GM12875 (cell line): ENCODE measurements at regions not wholly inside any gene's neighbourhood (a gene's known extent, or its start where the extent isn't known, plus 50 kb on each side); places are given as distances from the start of the nearest gene placed in this dataset.

ENCODE experiments used
- H3K4me3 ChIP-seq: one replicate; pipeline ENCODE4 v1.5.1; 2011; ENCODE audit warnings: low read depth, low read length, control low read depth
- TF ChIP-seq, protein P1 (sequence below): IDR thresholded peaks from 2 replicates; pipeline ENCODE4 v1.5.1; 2011; ENCODE audit warnings: low read depth, mild to moderate bottlenecking, control low read depth, inconsistent platforms, low read length, moderate library complexity, borderline replicate concordance; ENCODE audit not compliant: insufficient read depth

DNA sequence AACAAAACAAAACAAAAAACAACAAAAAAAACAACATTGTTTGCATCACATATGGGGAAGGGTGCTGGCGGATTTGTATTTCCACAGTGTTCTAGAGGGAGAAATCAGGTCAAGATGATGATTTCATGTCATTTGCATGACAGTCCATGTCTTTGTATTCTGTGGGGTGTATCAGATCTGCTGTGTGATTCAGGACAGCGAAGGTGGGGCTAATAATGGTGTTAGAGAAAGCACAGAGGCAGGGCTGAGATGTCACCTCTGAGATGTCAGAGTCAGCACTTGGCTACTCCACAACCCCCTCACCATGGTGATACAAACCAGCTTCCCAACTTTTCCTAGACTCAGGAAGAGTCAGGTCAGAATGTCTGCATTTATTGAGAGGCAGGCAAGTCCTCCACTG, 543.2 kb downstream of the BCL11B start:
- no peak overlapping the region for H3K4me3 ChIP-seq
- TF ChIP-seq, protein P1, sequence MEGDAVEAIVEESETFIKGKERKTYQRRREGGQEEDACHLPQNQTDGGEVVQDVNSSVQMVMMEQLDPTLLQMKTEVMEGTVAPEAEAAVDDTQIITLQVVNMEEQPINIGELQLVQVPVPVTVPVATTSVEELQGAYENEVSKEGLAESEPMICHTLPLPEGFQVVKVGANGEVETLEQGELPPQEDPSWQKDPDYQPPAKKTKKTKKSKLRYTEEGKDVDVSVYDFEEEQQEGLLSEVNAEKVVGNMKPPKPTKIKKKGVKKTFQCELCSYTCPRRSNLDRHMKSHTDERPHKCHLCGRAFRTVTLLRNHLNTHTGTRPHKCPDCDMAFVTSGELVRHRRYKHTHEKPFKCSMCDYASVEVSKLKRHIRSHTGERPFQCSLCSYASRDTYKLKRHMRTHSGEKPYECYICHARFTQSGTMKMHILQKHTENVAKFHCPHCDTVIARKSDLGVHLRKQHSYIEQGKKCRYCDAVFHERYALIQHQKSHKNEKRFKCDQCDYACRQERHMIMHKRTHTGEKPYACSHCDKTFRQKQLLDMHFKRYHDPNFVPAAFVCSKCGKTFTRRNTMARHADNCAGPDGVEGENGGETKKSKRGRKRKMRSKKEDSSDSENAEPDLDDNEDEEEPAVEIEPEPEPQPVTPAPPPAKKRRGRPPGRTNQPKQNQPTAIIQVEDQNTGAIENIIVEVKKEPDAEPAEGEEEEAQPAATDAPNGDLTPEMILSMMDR: no peak

DNA sequence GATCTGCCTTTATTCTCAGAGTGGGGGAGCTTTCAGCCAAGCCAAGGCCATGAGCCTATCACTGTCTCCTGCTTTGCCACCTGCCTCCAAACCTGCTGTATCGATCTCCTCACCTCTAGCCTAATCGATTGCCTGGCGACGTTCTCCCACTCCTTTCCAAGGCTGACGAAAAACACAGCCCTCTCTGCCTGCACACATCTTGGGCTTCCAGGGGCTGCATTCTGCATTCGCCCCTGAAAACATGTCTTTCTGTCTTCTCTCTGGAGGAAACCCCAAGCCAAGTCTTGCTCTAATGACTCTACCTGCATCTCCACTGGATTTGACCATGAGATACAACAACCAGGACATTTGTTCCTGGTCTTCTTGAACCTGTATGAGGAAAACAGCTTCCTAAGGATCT, 540.7 kb downstream of the BCL11B start:
- TF ChIP-seq, protein P1: no peak
- H3K4me3 ChIP-seq: no peak overlapping the region

DNA sequence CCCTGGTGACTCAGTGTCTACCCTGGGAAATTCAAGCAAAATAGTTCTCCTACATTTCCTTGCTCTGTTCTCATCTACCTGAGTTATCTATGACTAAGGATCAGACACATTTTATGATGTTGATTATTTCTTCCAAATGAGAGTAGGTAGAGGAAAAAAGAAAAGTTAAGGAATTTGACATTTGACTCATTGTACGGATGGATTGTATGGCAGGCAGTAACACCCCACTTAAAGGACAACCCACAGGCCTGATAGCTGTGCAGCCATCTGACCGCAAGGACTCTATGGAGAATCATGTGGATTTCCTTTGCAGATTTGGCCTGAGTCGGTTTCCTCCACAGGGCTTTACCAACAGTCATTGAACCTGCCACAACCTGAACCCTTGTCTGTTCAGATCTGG, 540.3 kb downstream of the BCL11B start:
- TF ChIP-seq, protein P1: no peak
- no peak overlapping the region for H3K4me3 ChIP-seq

DNA sequence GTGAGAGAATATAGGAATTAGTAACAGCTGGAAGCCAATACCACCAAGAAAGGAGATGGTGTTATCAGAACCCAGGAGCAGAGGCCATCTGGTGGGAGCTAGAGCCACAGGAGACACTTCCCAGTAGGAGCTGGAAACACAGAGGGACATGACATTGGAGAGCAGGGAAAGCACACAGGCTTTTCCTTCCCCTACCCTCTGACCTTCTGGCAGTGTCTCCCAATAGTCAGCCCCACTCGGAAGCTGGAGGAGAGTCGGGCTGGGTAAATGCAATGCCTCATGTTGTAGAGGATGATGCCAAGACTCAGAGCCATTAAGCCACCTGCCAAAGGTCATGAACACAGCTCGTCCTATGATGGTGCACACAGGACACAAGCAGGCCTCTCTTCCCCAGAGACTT, 538.5 kb downstream of the BCL11B start:
- H3K4me3 ChIP-seq: no peak overlapping the region
- TF ChIP-seq, protein P1: no peak

DNA sequence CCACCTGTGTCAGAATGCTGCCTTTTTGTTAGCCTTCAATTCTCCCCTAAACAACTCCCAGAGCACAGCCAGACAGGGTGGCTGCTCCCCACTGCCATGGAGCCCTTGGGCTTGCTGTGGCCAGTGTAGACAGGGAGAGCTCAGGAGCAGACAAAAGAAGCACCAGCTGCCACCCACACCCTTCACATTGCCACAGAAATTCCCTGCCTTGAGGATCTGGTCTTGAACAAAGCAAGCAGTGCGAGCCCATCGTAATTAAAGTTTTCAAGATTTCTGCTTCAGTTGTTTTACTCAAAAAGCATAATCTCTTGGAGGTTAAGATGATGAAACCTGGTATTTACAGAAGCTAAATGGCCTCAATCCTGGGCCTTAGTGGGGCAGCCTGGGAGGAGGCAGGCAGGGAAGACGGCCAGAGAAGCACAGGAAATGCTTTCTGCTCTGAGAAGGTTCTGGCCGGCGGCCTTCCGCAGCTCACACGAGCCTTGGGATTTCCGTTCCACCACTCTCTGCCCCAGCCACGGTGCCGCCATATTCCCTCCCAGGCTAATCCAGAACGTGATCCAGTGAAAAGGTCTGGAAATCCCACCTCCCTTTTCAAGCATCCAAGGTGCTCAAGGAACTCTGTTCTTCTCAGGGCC, 535.2 kb downstream of the BCL11B start:
- TF ChIP-seq, protein P1: no peak
- H3K4me3 ChIP-seq: no peak overlapping the region

DNA sequence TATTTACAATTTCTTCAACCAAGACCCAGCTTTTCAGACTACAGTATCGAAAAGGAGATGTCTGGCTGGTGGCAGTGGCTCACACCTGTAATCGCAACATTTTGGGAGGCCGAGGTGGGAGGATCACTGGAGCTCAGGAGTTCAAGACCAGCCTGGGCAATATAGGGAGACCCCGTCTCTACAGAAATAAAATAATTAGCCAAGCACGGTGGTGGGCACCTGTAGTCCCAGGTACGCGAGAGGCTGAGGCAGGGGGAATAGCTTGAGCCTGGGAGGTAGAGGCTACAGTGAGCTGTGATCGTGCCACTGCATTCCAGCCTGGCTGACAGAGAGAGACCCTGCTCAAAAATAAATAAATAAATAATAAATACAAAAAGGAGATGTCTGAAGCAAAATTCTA, 530.5 kb downstream of the BCL11B start:
- H3K4me3 ChIP-seq: no peak overlapping the region
- TF ChIP-seq, protein P1: no peak

DNA sequence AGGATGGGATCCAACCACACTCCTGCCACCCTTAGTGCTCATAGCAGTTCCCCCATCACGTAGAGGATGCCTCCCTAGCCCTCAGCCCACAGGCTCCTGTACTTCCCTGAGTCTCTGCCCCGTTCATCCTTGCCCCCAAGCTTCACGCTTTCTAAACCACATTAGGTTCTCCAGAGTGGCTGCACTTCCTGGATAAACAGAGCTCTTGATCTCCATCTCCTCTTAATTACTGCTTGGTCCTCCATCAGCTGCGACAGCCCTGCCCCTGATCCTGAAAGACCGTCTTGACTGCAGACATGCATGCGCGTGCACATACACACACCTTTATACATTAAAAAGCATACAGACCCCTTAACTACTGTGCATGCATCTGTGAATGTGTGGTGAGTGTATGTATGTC, 530.0 kb downstream of the BCL11B start:
- TF ChIP-seq, protein P1: no peak
- no peak overlapping the region for H3K4me3 ChIP-seq
